ENCODE measurements at regions not wholly inside any gene's neighbourhood (a gene's known extent, or its start where the extent isn't known, plus 50 kb on each side); places are given as distances from the start of the nearest gene placed in this dataset.

GRCh38 chr15:56533731-56534403 lies 68.9 kb upstream of the MNS1 start:
- Mint-ChIP-seq H3K9me3 (no peaks in the 10 kb centered on the region), H3K4me1 (peaks cover 17 to 23% of the 10 kb centered on the region in 2 donors), H3K36me3 (no peaks in the 10 kb centered on the region), H3K27me3 (ENCODE audit: low read depth in 2 of 2) (peaks cover 13 to 61% of the 10 kb centered on the region in 2 donors), H3K27ac (no peak overlapping the region), H3K4me3 (no peak overlapping the region)
- Histone ChIP-seq H3K4me1 (ENCODE audit: control insufficient read depth, insufficient read depth, low read length) (peaks cover 12% of the 10 kb centered on the region), H3K36me3 (ENCODE audit: control insufficient read depth, insufficient read depth, low read length) (no peaks in the 10 kb centered on the region), H3K27ac (ENCODE audit: low read length) (no peak overlapping the region), H3K9me3 (ENCODE audit: control insufficient read depth, insufficient read depth, low read length) (no peaks in the 10 kb centered on the region), H3K4me3 (ENCODE audit: low read length) (no peak overlapping the region), H3K27me3 (ENCODE audit: control insufficient read depth, insufficient read depth, low read length) (no peaks in the 10 kb centered on the region)
- ATAC-seq (no peak), DNase-seq (no peak)
- WGBS (ENCODE audit: insufficient coverage) = 79% methylated on average over 2 of the region's 2 CpGs
- intact Hi-C loops (cut with micrococcal nuclease) = no loop called here
- no peak for TF ChIP-seq CTCF (IDR thresholded peaks at IDR 0.05)

GRCh38 chr15:56532721-56533460 lies 68.0 kb upstream of the MNS1 start:
- H3K27ac ChIP-seq (ENCODE audit: low read length) = no peak overlapping the region
- DNase-seq (no peak), ATAC-seq (no peak)
- peaks cover 13 to 67% of the 10 kb centered on the region in 2 donors for H3K27me3 Mint-ChIP-seq (ENCODE audit: low read depth in 2 of 2)
- no peaks in the 10 kb centered on the region for H3K36me3 Mint-ChIP-seq
- no peaks in the 10 kb centered on the region for H3K27me3 ChIP-seq (ENCODE audit: control insufficient read depth, insufficient read depth, low read length)
- H3K9me3 ChIP-seq (ENCODE audit: control insufficient read depth, insufficient read depth, low read length) = no peaks in the 10 kb centered on the region
- H3K27ac Mint-ChIP-seq = no peak overlapping the region
- WGBS (ENCODE audit: insufficient coverage) = 76% methylated on average over 4 of the region's 4 CpGs
- intact Hi-C loops (cut with micrococcal nuclease) = no loop called here
- no peak overlapping the region for H3K4me3 Mint-ChIP-seq
- H3K4me1 ChIP-seq (ENCODE audit: control insufficient read depth, insufficient read depth, low read length) = peaks cover 7% of the 10 kb centered on the region
- H3K4me1 Mint-ChIP-seq = peaks cover 7 to 13% of the 10 kb centered on the region in 2 donors
- no peak overlapping the region for H3K4me3 ChIP-seq (ENCODE audit: low read length)
- H3K36me3 ChIP-seq (ENCODE audit: control insufficient read depth, insufficient read depth, low read length) = no peaks in the 10 kb centered on the region
- TF ChIP-seq CTCF (IDR thresholded peaks at IDR 0.05) = no peak
- H3K9me3 Mint-ChIP-seq = no peaks in the 10 kb centered on the region

GRCh38 chr15:56530157-56530556 lies 65.2 kb upstream of the MNS1 start:
- Mint-ChIP-seq H3K27ac (no peak overlapping the region), H3K36me3 (no peaks in the 10 kb centered on the region), H3K4me3 (no peak overlapping the region), H3K4me1 (no peaks in the 10 kb centered on the region), H3K27me3 (ENCODE audit: low read depth in 2 of 2) (peaks cover 13 to 61% of the 10 kb centered on the region in 2 donors), H3K9me3 (no peaks in the 10 kb centered on the region)
- no peaks in the 10 kb centered on the region for H3K27me3 ChIP-seq (ENCODE audit: control insufficient read depth, insufficient read depth, low read length)
- no peak overlapping the region for H3K4me3 ChIP-seq (ENCODE audit: low read length)
- no peak for DNase-seq
- no peak for ATAC-seq
- intact Hi-C loops (cut with micrococcal nuclease) = no loop called here
- no peaks in the 10 kb centered on the region for H3K4me1 ChIP-seq (ENCODE audit: control insufficient read depth, insufficient read depth, low read length)
- no CpG with 5 or more reads among the region's 1 CpG for WGBS (ENCODE audit: insufficient coverage)
- H3K9me3 ChIP-seq (ENCODE audit: control insufficient read depth, insufficient read depth, low read length) = no peaks in the 10 kb centered on the region
- no peaks in the 10 kb centered on the region for H3K36me3 ChIP-seq (ENCODE audit: control insufficient read depth, insufficient read depth, low read length)
- TF ChIP-seq CTCF (IDR thresholded peaks at IDR 0.05) = no peak
- no peak overlapping the region for H3K27ac ChIP-seq (ENCODE audit: low read length)
